ENCODE measurements at regions not wholly inside any gene's neighbourhood (a gene's known extent, or its start where the extent isn't known, plus 50 kb on each side); places are given as distances from the start of the nearest gene placed in this dataset.

DNA sequence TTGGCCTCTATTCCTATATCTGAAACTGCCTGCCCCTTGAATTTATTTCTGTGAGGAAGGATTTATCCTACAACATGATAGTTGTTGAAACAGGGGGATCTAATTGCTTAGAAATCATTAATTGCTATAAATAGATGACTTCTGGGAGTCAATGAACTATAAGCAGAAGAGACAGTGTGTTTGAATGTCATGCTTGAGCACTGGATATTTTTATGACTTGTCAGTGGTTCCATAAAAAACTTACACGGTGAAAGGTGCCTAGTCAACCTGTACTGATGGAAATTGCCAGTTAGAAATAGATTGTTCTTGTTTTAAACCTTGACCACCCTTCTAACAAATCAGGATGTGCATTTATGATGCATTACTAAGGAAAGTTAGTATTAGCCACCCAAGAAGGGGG, 306.9 kb upstream of the PPARGC1A start:
- TF ChIP-seq, protein P1, sequence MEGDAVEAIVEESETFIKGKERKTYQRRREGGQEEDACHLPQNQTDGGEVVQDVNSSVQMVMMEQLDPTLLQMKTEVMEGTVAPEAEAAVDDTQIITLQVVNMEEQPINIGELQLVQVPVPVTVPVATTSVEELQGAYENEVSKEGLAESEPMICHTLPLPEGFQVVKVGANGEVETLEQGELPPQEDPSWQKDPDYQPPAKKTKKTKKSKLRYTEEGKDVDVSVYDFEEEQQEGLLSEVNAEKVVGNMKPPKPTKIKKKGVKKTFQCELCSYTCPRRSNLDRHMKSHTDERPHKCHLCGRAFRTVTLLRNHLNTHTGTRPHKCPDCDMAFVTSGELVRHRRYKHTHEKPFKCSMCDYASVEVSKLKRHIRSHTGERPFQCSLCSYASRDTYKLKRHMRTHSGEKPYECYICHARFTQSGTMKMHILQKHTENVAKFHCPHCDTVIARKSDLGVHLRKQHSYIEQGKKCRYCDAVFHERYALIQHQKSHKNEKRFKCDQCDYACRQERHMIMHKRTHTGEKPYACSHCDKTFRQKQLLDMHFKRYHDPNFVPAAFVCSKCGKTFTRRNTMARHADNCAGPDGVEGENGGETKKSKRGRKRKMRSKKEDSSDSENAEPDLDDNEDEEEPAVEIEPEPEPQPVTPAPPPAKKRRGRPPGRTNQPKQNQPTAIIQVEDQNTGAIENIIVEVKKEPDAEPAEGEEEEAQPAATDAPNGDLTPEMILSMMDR (IDR thresholded peaks at IDR 0.05), result no peak
- no peak for TF ChIP-seq POLR2AphosphoS5 (IDR thresholded peaks at IDR 0.05)

Data from suprapubic skin (tissue), 3 donors.